ENCODE measurements at regions not wholly inside any gene's neighbourhood (a gene's known extent, or its start where the extent isn't known, plus 50 kb on each side); places are given as distances from the start of the nearest gene placed in this dataset.

- H3K9me3 ChIP-seq (ENCODE audit: control insufficient read depth, insufficient read depth, low read depth, low read length), result no peaks in the 10 kb centered on the region
- no peak overlapping the region for H3K4me3 ChIP-seq (ENCODE audit: low read depth in 2 of 2, low read length in 2 of 2)
- in situ Hi-C loops (cut with HindIII; ENCODE audit: low pct_unique_long_range_greater_than_20kb, low sequenced_read_pairs), result no loop called here
- CTCF ChIA-PET, result no interaction called here
- POLR2A ChIA-PET, result no interaction called here
- intact Hi-C loops (cut with micrococcal nuclease; ENCODE audit: unreplicated experiment), result no loop called here
- BruUV-seq (replicated peaks), result no TSS peak
- H3K4me1 ChIP-seq (ENCODE audit: control insufficient read depth, insufficient read depth, low read length), result peaks cover 50% of the 10 kb centered on the region
- H3K36me3 ChIP-seq (ENCODE audit: control insufficient read depth, insufficient read depth, low read length), result no peaks in the 10 kb centered on the region
- DNase-seq (ENCODE audit: low read depth, low spot score) (no peak), ATAC-seq (no peak)
- H3K27ac ChIP-seq (ENCODE audit: low read length), result peak overlapping the region; percentile 71; the same call in 1 of the 2 replicates
- no peaks in the 10 kb centered on the region for H3K27me3 ChIP-seq (ENCODE audit: control insufficient read depth, insufficient read depth, low read length)
- no peak for TF ChIP-seq TCF7L2 (IDR thresholded peaks at IDR 0.05; ENCODE audit: low read depth, low read length)
- TF ChIP-seq REST (IDR thresholded peaks at IDR 0.05; ENCODE audit: insufficient read depth in 1 of 2, low read depth in 2 of 2, low read length in 1 of 2), result no peak
- no peak for TF ChIP-seq POLR2AphosphoS5 (IDR thresholded peaks at IDR 0.05; ENCODE audit: low read depth, low read length)
- no peak for TF ChIP-seq SIN3A (IDR thresholded peaks at IDR 0.05; ENCODE audit: borderline replicate concordance, insufficient read depth, low read depth, low read length)
- no peak for TF ChIP-seq CTCF (IDR thresholded peaks at IDR 0.05)
Observed at GRCh38 chr6:37106982-37107491, 62.9 kb upstream of the PIM1 start.

GRCh38 chr6:37109714-37110499 is 60.0 kb upstream of the PIM1 start:
- TF ChIP-seq TCF7L2 (IDR thresholded peaks at IDR 0.05; ENCODE audit: low read depth, low read length) (no peak), SIN3A (IDR thresholded peaks at IDR 0.05; ENCODE audit: borderline replicate concordance, insufficient read depth, low read depth, low read length) (no peak), POLR2AphosphoS5 (IDR thresholded peaks at IDR 0.05; ENCODE audit: low read depth, low read length) (no peak), CTCF (IDR thresholded peaks at IDR 0.05) (no peak), REST (IDR thresholded peaks at IDR 0.05; ENCODE audit: insufficient read depth in 1 of 2, low read depth in 2 of 2, low read length in 1 of 2) (no peak)
- no peaks in the 10 kb centered on the region for H3K9me3 ChIP-seq (ENCODE audit: control insufficient read depth, insufficient read depth, low read depth, low read length)
- H3K4me3 ChIP-seq (ENCODE audit: low read depth in 2 of 2, low read length in 2 of 2), result no peak overlapping the region
- ATAC-seq (peak; percentile 74), DNase-seq (ENCODE audit: low read depth, low spot score) (no peak)
- intact Hi-C loops (cut with micrococcal nuclease; ENCODE audit: unreplicated experiment) (no loop called here), in situ Hi-C loops (cut with HindIII; ENCODE audit: low pct_unique_long_range_greater_than_20kb, low sequenced_read_pairs) (no loop called here)
- BruUV-seq (replicated peaks), result no TSS peak
- ChIA-PET CTCF (no interaction called here), POLR2A (no interaction called here)
- H3K4me1 ChIP-seq (ENCODE audit: control insufficient read depth, insufficient read depth, low read length), result peaks cover 27% of the 10 kb centered on the region
- no peaks in the 10 kb centered on the region for H3K27me3 ChIP-seq (ENCODE audit: control insufficient read depth, insufficient read depth, low read length)
- peak overlapping the region; percentile 89 for H3K27ac ChIP-seq (ENCODE audit: low read length)
- H3K36me3 ChIP-seq (ENCODE audit: control insufficient read depth, insufficient read depth, low read length), result no peaks in the 10 kb centered on the region

Data from Panc1 (cell line).